ENCODE measurements at regions not wholly inside any gene's neighbourhood (a gene's known extent, or its start where the extent isn't known, plus 50 kb on each side); places are given as distances from the start of the nearest gene placed in this dataset.
"Not testable (repeated sequence)": the region's sequence is repeated elsewhere in the genome, so short reads cannot be mapped to it uniquely, and the experiment has no call there.

GRCh38 chr10:123221418-123221817, 67.2 kb downstream of the BUB3 start:
- DNase-seq = no peak

GRCh38 chr10:123222832-123223231, 68.6 kb downstream of the BUB3 start:
- no peak for DNase-seq

GRCh38 chr10:123227706-123228105, 73.5 kb downstream of the BUB3 start:
- no peak for DNase-seq

GRCh38 chr10:123229927-123230630, 75.9 kb downstream of the BUB3 start:
- no peak for DNase-seq

- not testable (repeated sequence) for DNase-seq
These were observed 78.7 kb downstream of the BUB3 start for GRCh38 chr10:123232879-123233278.

GRCh38 chr10:123235014-123235413, 80.8 kb downstream of the BUB3 start:
- not testable (repeated sequence) for DNase-seq

- no peak for DNase-seq
These were observed 81.9 kb downstream of the BUB3 start for GRCh38 chr10:123236126-123236525.

GRCh38 chr10:123240250-123240649, 86.0 kb downstream of the BUB3 start:
- no peak for DNase-seq

- no peak for DNase-seq
These were observed 86.6 kb downstream of the BUB3 start for GRCh38 chr10:123240776-123241175.

GRCh38 chr10:123241391-123242141, 87.4 kb downstream of the BUB3 start:
- DNase-seq = peak; percentile 79 to 85

- no peak for DNase-seq
These were observed 90.5 kb downstream of the BUB3 start for GRCh38 chr10:123244747-123245146.

GRCh38 chr10:123245264-123245663, 91.1 kb downstream of the BUB3 start:
- no peak for DNase-seq

- DNase-seq = no peak
These were observed 95.7 kb downstream of the BUB3 start for GRCh38 chr10:123249894-123250293.

GRCh38 chr10:123250640-123251039, 96.4 kb downstream of the BUB3 start:
- DNase-seq = no peak

- no peak for DNase-seq
These were observed 98.6 kb downstream of the BUB3 start for GRCh38 chr10:123252779-123253178.

- DNase-seq = peak in 1 of 2 donors; percentile 7
These were observed 100.1 kb downstream of the BUB3 start for GRCh38 chr10:123254343-123254742.

- DNase-seq = no peak
These were observed 103.8 kb downstream of the BUB3 start for GRCh38 chr10:123257904-123258456.

GRCh38 chr10:123259081-123259480, 104.9 kb downstream of the BUB3 start:
- DNase-seq = no peak

- no peak for DNase-seq
These were observed 105.6 kb downstream of the BUB3 start for GRCh38 chr10:123259791-123260190.

GRCh38 chr10:123262456-123262855, 108.3 kb downstream of the BUB3 start:
- no peak for DNase-seq

GRCh38 chr10:123266971-123267370, 112.8 kb downstream of the BUB3 start:
- DNase-seq = no peak

- no peak for DNase-seq
These were observed 114.9 kb downstream of the BUB3 start for GRCh38 chr10:123269017-123269552.

GRCh38 chr10:123269675-123270074, 115.5 kb downstream of the BUB3 start:
- no peak for DNase-seq

GRCh38 chr10:123270221-123270620, 116.0 kb downstream of the BUB3 start:
- DNase-seq = no peak

Data from CD4-positive, alpha-beta T cell treated with Interleukin-4 for 1 hour (primary cell).